ENCODE measurements at regions not wholly inside any gene's neighbourhood (a gene's known extent, or its start where the extent isn't known, plus 50 kb on each side); places are given as distances from the start of the nearest gene placed in this dataset.

DNA sequence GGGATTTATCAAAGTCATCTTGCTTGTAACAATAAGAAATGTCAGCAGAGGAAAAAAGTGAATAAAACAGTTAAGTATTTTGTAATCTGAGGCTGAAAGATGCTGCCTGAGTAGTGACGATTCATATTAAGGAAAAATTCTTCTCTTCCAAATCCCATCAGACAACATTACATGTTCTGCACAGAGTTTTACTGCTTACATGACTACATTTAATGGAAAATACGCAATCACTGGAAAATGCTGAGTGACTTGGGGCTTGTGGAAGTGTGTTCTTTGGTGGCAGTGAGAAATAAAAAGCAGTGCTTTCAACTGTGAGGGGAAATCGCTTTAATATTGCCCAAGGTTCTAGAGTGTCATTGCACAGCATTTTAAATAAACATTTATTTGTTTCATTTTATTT, 1025.2 kb upstream of the GOT2 start:
- no peak for TF ChIP-seq POLR2A (IDR thresholded peaks at IDR 0.05)
- TF ChIP-seq, protein P1, sequence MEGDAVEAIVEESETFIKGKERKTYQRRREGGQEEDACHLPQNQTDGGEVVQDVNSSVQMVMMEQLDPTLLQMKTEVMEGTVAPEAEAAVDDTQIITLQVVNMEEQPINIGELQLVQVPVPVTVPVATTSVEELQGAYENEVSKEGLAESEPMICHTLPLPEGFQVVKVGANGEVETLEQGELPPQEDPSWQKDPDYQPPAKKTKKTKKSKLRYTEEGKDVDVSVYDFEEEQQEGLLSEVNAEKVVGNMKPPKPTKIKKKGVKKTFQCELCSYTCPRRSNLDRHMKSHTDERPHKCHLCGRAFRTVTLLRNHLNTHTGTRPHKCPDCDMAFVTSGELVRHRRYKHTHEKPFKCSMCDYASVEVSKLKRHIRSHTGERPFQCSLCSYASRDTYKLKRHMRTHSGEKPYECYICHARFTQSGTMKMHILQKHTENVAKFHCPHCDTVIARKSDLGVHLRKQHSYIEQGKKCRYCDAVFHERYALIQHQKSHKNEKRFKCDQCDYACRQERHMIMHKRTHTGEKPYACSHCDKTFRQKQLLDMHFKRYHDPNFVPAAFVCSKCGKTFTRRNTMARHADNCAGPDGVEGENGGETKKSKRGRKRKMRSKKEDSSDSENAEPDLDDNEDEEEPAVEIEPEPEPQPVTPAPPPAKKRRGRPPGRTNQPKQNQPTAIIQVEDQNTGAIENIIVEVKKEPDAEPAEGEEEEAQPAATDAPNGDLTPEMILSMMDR (IDR thresholded peaks at IDR 0.05), result no peak
